Gastrocnemius medialis (tissue), 4 donors: ENCODE measurements at regions not wholly inside any gene's neighbourhood (a gene's known extent, or its start where the extent isn't known, plus 50 kb on each side); places are given as distances from the start of the nearest gene placed in this dataset.

Experiments
- ATAC-seq, 2 donors: fragments of 150-250 bp; one replicate each; pipeline ENCODE4 v1.9.1; 2016
- DNase-seq, 2 donors: peaks; one replicate each; pipeline ENCODE4 v3.0.0-alpha.2; 2019
- H3K27ac ChIP-seq, 4 donors: fragments of 200-600 bp; sonication (generic); 1 replicate in 1 of 4; 2 replicates in 3 of 4; pipeline ENCODE4 v1.5.1; 2016 to 2018; ENCODE audit warnings: mild to moderate bottlenecking in 2 of 4, moderate library complexity in 1 of 4
- H3K27me3 ChIP-seq, 3 donors: fragments of 200-600 bp; sonication (generic) in 2 of 3; 1 replicate in 1 of 3; 2 replicates in 2 of 3; pipeline versions ENCODE4 v1.5.1 to v1.6.0; 2016 to 2019; ENCODE audit warnings: mild to moderate bottlenecking in 1 of 3, moderate library complexity in 1 of 3
- H3K36me3 ChIP-seq, 2 donors: fragments of 200-600 bp; sonication (generic) in 1 of 2; one replicate each; pipeline ENCODE4 v1.5.1; 2017 to 2018
- H3K4me1 ChIP-seq, 2 donors: fragments of 200-600 bp; sonication (generic) in 1 of 2; one replicate each; pipeline ENCODE4 v1.5.1; 2016 to 2017; ENCODE audit warnings: mild to moderate bottlenecking in 2 of 2
- H3K4me3 ChIP-seq, 4 donors: fragments of 200-600 bp; sonication (generic) in 3 of 4; 1 replicate in 1 of 4; 2 replicates in 3 of 4; pipeline ENCODE4 v1.5.1; 2016 to 2019; ENCODE audit warnings: mild to moderate bottlenecking in 2 of 4
- H3K9me3 ChIP-seq, 3 donors: fragments of 200-600 bp; sonication (generic) in 2 of 3; 1 replicate in 1 of 3; 2 replicates in 2 of 3; pipeline ENCODE4 v1.5.1; 2016 to 2019
- CTCF ChIP-seq, 5 experiments: fragments of 450-650 bp in 3 of 5; fragments of 200-600 bp in 2 of 5; sonication (generic) in 2 of 5; IDR thresholded peaks in 4 of 5; conservative IDR thresholded peaks in 1 of 5; 1 replicate in 4 of 5; 2 replicates in 1 of 5; pipeline ENCODE4 v1.5.1; 2016 to 2019; ENCODE audit warnings: antibody characterized with exemption in 5 of 5, mild to moderate bottlenecking in 3 of 5, moderate library complexity in 3 of 5
- POLR2A ChIP-seq, 2 donors: fragments of 450-650 bp; IDR thresholded peaks; one replicate each; pipeline ENCODE4 v1.6.1; 2017; ENCODE audit warnings: antibody characterized with exemption in 2 of 2, mild to moderate bottlenecking in 2 of 2, moderate library complexity in 2 of 2
- in situ Hi-C, 4 donors: fragments of 200-750 bp; cut with MboI; loops; one replicate each; pipeline versions ENCODE4 v1.15.0 to v1.8.0; 2017; ENCODE audit warnings: low sequenced_read_pairs in 4 of 4
- intact Hi-C: fragments of 100-400 bp; cut with DNase I; formaldehyde crosslinking; loops from one replicate; pipeline ENCODE4 v1.15.1; 2023; ENCODE audit warnings: low total_unique reads

DNA sequence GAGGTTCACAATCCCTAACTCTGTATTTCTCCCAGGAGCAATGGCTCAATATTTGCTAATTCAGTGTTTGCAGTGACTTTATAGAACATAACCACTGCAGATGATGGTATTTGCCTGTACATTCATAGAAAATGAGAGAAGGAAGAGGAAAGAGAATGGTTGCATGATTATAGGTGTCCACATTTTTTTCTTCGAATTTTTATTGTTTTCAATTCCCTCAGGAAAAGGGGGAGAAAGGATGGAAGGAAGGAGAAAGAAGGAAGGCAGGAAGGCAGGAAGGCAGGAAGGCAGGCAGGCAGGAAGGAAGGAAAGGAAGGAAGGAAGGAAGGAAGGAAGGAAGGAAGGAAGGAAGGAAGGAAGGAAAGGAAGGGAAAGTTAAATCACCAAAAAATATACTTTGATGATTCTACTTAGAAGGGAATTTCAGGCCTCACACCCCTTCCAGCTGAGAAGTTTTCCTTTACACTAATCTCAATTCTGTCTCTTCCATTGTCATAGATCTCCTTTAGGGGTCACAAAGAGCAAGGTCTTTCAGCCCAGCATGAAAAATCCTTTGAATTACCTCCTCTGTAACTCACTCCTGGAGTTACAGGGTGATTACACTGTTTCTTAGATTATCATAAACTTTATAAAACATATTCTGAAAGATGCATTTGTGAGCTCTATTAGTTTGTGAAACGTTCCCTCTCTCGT, 118.8 kb upstream of the INHBA start:
- in situ Hi-C loops (no loop called here), intact Hi-C loops (no loop called here)
- no peak for DNase-seq
- Histone ChIP-seq H3K9me3 (no peaks in the 10 kb centered on the region), H3K27ac (no peak overlapping the region), H3K4me1 (no peaks in the 10 kb centered on the region), H3K27me3 (no peaks in the 10 kb centered on the region), H3K36me3 (no peaks in the 10 kb centered on the region), H3K4me3 (no peak overlapping the region)
- TF ChIP-seq POLR2A (IDR thresholded peaks at IDR 0.05) (no peak), CTCF (IDR thresholded peaks at IDR 0.05 in 4 of 5, conservative IDR thresholded peaks at IDR 0.05 in 1 of 5) (no peak)
- ATAC-seq: no peak

- Histone ChIP-seq H3K36me3 (no peaks in the 10 kb centered on the region), H3K27ac (no peak overlapping the region), H3K4me1 (no peaks in the 10 kb centered on the region), H3K9me3 (no peaks in the 10 kb centered on the region), H3K27me3 (no peaks in the 10 kb centered on the region), H3K4me3 (no peak overlapping the region)
- intact Hi-C loops (no loop called here), in situ Hi-C loops (no loop called here)
- TF ChIP-seq CTCF (IDR thresholded peaks at IDR 0.05 in 4 of 5, conservative IDR thresholded peaks at IDR 0.05 in 1 of 5) (no peak), POLR2A (IDR thresholded peaks at IDR 0.05) (no peak)
- no peak for ATAC-seq
- DNase-seq: no peak
Observed at GRCh38 chr7:41820111-41820671, 117.3 kb upstream of the INHBA start.

GRCh38 chr7:41819645-41820044, 116.8 kb upstream of the INHBA start:
- ATAC-seq (no peak), DNase-seq (no peak)
- Histone ChIP-seq H3K9me3 (no peaks in the 10 kb centered on the region), H3K27me3 (no peaks in the 10 kb centered on the region), H3K4me1 (no peaks in the 10 kb centered on the region), H3K4me3 (no peak overlapping the region), H3K27ac (no peak overlapping the region), H3K36me3 (no peaks in the 10 kb centered on the region)
- TF ChIP-seq CTCF (IDR thresholded peaks at IDR 0.05 in 4 of 5, conservative IDR thresholded peaks at IDR 0.05 in 1 of 5) (no peak), POLR2A (IDR thresholded peaks at IDR 0.05) (no peak)
- in situ Hi-C loops (no loop called here), intact Hi-C loops (no loop called here)

GRCh38 chr7:41818765-41819398, 116.0 kb upstream of the INHBA start:
- in situ Hi-C loops: no loop called here
- TF ChIP-seq POLR2A (IDR thresholded peaks at IDR 0.05) (no peak), CTCF (IDR thresholded peaks at IDR 0.05 in 4 of 5, conservative IDR thresholded peaks at IDR 0.05 in 1 of 5) (no peak)
- DNase-seq: no peak

More at GRCh38 chr7:41818765-41819398, 116.0 kb upstream of the INHBA start:
- H3K36me3 ChIP-seq: no peaks in the 10 kb centered on the region
- no peaks in the 10 kb centered on the region for H3K4me1 ChIP-seq
- H3K9me3 ChIP-seq: no peaks in the 10 kb centered on the region
- no peak overlapping the region for H3K27ac ChIP-seq
- no peaks in the 10 kb centered on the region for H3K27me3 ChIP-seq
- ATAC-seq: no peak
- no peak overlapping the region for H3K4me3 ChIP-seq
- intact Hi-C loops: no loop called here
